ENCODE measurements at regions not wholly inside any gene's neighbourhood (a gene's known extent, or its start where the extent isn't known, plus 50 kb on each side); places are given as distances from the start of the nearest gene placed in this dataset.

DNA sequence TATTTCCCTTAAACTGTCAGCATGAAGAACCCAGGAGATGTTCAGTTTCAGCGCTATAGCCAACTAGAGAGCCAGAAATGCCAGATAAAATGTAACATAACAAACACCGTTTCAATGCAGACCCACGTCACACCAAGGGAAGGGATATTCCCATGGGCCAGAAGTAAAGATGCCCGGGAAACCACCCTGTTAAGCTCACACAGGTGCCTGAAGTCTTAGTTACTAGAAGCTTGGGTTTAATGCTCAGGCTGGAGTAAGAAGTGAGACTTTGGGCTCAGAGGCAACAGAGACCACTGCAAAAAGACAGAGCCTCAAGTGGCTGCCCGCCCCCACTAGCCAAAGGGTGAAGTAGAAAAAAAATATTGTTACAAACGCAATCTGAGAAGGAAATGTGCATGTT is 52.3 kb downstream of the SYNE3 start:
- no peak overlapping the region for H3K9ac ChIP-seq (ENCODE audit: low read length in 3 of 3)
- FAIRE-seq, result no peak
- TF ChIP-seq, protein P1, sequence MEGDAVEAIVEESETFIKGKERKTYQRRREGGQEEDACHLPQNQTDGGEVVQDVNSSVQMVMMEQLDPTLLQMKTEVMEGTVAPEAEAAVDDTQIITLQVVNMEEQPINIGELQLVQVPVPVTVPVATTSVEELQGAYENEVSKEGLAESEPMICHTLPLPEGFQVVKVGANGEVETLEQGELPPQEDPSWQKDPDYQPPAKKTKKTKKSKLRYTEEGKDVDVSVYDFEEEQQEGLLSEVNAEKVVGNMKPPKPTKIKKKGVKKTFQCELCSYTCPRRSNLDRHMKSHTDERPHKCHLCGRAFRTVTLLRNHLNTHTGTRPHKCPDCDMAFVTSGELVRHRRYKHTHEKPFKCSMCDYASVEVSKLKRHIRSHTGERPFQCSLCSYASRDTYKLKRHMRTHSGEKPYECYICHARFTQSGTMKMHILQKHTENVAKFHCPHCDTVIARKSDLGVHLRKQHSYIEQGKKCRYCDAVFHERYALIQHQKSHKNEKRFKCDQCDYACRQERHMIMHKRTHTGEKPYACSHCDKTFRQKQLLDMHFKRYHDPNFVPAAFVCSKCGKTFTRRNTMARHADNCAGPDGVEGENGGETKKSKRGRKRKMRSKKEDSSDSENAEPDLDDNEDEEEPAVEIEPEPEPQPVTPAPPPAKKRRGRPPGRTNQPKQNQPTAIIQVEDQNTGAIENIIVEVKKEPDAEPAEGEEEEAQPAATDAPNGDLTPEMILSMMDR (IDR thresholded peaks at IDR 0.05; ENCODE audit: borderline replicate concordance, extremely low read depth, insufficient read depth), result no peak

DNA sequence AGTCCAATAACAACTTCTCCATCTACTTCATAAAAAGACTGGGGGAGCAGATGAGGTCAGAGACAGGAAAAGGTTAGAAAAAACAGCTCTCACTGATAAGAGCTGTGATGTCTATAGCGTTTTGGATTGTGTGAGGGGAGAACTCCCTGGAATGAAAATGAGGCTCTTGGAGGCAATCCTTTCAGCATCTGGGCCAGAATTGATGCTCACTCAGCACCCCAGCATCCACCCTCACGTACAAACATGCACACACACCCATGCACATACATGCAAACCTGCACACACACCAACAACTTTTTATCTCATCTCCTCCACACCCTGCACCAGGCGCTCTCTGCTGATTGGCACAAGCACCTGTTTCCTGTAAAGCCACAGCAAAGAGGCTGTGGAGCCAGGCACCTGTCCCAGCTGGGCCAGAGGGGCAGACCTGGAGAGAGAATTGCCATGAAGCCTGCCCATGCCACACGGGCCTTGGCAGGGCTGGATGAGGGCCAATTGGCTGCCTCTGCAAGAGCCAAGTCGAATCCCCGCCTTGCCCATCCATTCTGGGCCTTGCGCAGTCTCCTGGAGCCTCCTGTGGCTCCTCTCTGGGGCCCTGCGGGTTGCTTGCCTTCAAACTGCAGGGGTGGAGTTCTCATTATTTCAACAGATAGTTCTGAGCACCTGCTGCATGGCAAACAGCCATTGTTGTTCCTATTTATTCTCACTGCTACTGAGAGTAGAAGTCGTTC is 53.1 kb downstream of the SYNE3 start:
- peaks cover 0 to 8% (median 3%) of the 10 kb centered on the region in 3 donors for H3K4me1 ChIP-seq (ENCODE audit: control insufficient read depth in 2 of 3, insufficient read depth in 2 of 3, low read depth in 1 of 3, low read length in 3 of 3)
- DNase-seq, result peak in 1 of 5 donors; percentile 74
- TF ChIP-seq, protein P1 (IDR thresholded peaks at IDR 0.05; ENCODE audit: borderline replicate concordance, extremely low read depth, insufficient read depth), result no peak
- no peak overlapping the region for H3K9ac ChIP-seq (ENCODE audit: low read length in 3 of 3)
- no peaks in the 10 kb centered on the region for H3K36me3 ChIP-seq (ENCODE audit: control insufficient read depth in 2 of 3, insufficient read depth in 3 of 3, low read length in 3 of 3)
- FAIRE-seq, result no peak
- no peak overlapping the region for H3K27ac ChIP-seq (ENCODE audit: low read depth in 2 of 2, low read length in 2 of 2)
- peaks cover 2% of the 10 kb centered on the region for H3K27me3 ChIP-seq (ENCODE audit: control insufficient read depth, insufficient read depth, low read length)
- intact Hi-C loops (cut with DNase I), result no loop called here
- H3K9me3 ChIP-seq (ENCODE audit: control insufficient read depth in 2 of 3, insufficient read depth in 1 of 3, low read length in 3 of 3), result no peaks in the 10 kb centered on the region
- no peak overlapping the region for H3K4me3 ChIP-seq (ENCODE audit: low read length in 3 of 3)

More for the DNA sequence above, 52.3 kb downstream of the SYNE3 start:
- Histone ChIP-seq H3K4me1 (ENCODE audit: control insufficient read depth in 2 of 3, insufficient read depth in 2 of 3, low read depth in 1 of 3, low read length in 3 of 3) (peaks cover 0 to 10% (median 3%) of the 10 kb centered on the region in 3 donors), H3K9me3 (ENCODE audit: control insufficient read depth in 2 of 3, insufficient read depth in 1 of 3, low read length in 3 of 3) (no peaks in the 10 kb centered on the region), H3K4me3 (ENCODE audit: low read length in 3 of 3) (no peak overlapping the region), H3K27me3 (ENCODE audit: control insufficient read depth, insufficient read depth, low read length) (peaks cover 2% of the 10 kb centered on the region), H3K27ac (ENCODE audit: low read depth in 2 of 2, low read length in 2 of 2) (no peak overlapping the region), H3K36me3 (ENCODE audit: control insufficient read depth in 2 of 3, insufficient read depth in 3 of 3, low read length in 3 of 3) (no peaks in the 10 kb centered on the region)
- DNase-seq, result no peak
- intact Hi-C loops (cut with DNase I), result no loop called here

DNA sequence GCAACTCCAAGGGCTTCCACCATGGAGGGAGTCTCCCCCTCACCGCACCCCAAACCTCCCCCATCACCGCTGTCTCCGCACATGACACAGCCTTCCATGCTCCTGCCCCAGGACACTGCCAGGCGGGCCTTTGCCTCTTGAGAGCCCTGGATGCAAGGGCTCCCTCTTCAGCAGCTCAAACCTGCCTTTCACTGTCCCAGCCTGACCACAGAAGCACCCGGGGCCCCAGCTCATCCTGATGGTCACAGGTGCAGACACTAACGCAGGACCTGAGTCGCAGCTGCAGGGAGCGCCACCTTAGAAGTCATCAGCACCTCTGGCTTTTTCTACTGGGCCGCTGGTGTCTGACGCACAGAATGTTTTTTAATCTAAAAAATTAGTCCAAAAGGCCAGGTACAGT is 54.0 kb downstream of the SYNE3 start:
- no peak overlapping the region for H3K9ac ChIP-seq (ENCODE audit: low read length in 3 of 3)
- peaks cover 0 to 3% (median 3%) of the 10 kb centered on the region in 3 donors for H3K4me1 ChIP-seq (ENCODE audit: control insufficient read depth in 2 of 3, insufficient read depth in 2 of 3, low read depth in 1 of 3, low read length in 3 of 3)
- DNase-seq, result peak in 1 of 5 donors; percentile 68
- FAIRE-seq, result no peak
- H3K27ac ChIP-seq (ENCODE audit: low read depth in 2 of 2, low read length in 2 of 2), result no peak overlapping the region
- peaks cover 2% of the 10 kb centered on the region for H3K27me3 ChIP-seq (ENCODE audit: control insufficient read depth, insufficient read depth, low read length)
- intact Hi-C loops (cut with DNase I), result no loop called here
- no peak overlapping the region for H3K4me3 ChIP-seq (ENCODE audit: low read length in 3 of 3)
- H3K36me3 ChIP-seq (ENCODE audit: control insufficient read depth in 2 of 3, insufficient read depth in 3 of 3, low read length in 3 of 3), result no peaks in the 10 kb centered on the region
- TF ChIP-seq, protein P1 (IDR thresholded peaks at IDR 0.05; ENCODE audit: borderline replicate concordance, extremely low read depth, insufficient read depth), result no peak
- H3K9me3 ChIP-seq (ENCODE audit: control insufficient read depth in 2 of 3, insufficient read depth in 1 of 3, low read length in 3 of 3), result no peaks in the 10 kb centered on the region

Data from kidney (tissue), 13 donors.